ENCODE measurements at regions not wholly inside any gene's neighbourhood (a gene's known extent, or its start where the extent isn't known, plus 50 kb on each side); places are given as distances from the start of the nearest gene placed in this dataset.

GRCh38 chr6:15970517-15970916 lies 158.4 kb upstream of the MYLIP start:
- TF ChIP-seq, protein P1, sequence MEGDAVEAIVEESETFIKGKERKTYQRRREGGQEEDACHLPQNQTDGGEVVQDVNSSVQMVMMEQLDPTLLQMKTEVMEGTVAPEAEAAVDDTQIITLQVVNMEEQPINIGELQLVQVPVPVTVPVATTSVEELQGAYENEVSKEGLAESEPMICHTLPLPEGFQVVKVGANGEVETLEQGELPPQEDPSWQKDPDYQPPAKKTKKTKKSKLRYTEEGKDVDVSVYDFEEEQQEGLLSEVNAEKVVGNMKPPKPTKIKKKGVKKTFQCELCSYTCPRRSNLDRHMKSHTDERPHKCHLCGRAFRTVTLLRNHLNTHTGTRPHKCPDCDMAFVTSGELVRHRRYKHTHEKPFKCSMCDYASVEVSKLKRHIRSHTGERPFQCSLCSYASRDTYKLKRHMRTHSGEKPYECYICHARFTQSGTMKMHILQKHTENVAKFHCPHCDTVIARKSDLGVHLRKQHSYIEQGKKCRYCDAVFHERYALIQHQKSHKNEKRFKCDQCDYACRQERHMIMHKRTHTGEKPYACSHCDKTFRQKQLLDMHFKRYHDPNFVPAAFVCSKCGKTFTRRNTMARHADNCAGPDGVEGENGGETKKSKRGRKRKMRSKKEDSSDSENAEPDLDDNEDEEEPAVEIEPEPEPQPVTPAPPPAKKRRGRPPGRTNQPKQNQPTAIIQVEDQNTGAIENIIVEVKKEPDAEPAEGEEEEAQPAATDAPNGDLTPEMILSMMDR (IDR thresholded peaks at IDR 0.05; ENCODE audit: insufficient read depth, low read length, missing control alignments), result no peak
- POLR2A ChIA-PET, result no interaction called here
- CTCF ChIA-PET, result no interaction called here
- no peak for DNase-seq (ENCODE audit: low read depth, low spot score)
- H3K4me3 ChIP-seq (ENCODE audit: low read depth, low read length), result no peak overlapping the region

DNA sequence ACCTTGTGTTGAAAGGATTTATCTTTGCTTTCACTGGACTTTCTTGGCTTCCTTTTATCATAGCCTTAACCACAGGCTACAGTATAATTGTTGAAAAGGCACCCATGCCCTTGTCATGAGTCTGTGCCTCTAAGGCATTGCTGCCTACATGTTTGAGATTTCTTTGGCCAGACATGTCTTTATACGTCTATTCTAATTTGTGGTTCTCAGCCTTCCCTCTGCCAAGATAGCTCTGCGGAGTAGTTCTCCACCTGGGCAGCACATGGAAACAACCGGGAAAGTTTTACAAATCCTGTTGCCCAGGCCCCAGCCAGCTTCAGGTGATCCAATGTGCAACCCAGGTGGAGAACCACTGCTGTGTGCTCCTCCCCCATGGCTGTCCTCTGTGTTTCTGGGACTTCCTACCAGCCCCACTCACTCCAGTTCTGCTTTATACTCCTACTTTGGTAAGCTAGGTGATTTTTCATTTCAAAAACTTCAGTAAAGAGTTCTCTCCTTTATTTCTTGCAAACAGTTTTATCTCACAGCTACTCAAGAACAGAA lies 159.6 kb upstream of the MYLIP start:
- POLR2A ChIA-PET, result no interaction called here
- peak; percentile 10 for DNase-seq (ENCODE audit: low read depth, low spot score)
- no peak overlapping the region for H3K4me3 ChIP-seq (ENCODE audit: low read depth, low read length)
- CTCF ChIA-PET, result interaction anchor here (1.1 kb wide), 1 partner anchor 214 kb away, joined by 3 read pairs; no protein-coding TSS in a partner anchor
- TF ChIP-seq, protein P1 (IDR thresholded peaks at IDR 0.05; ENCODE audit: insufficient read depth, low read length, missing control alignments), result no peak

GRCh38 chr6:15968519-15968918 lies 160.4 kb upstream of the MYLIP start:
- CTCF ChIA-PET, result interaction anchor here (1.1 kb wide), 1 partner anchor 214 kb away, joined by 3 read pairs; no protein-coding TSS in a partner anchor
- TF ChIP-seq, protein P1 (IDR thresholded peaks at IDR 0.05; ENCODE audit: insufficient read depth, low read length, missing control alignments), result no peak
- POLR2A ChIA-PET, result no interaction called here
- H3K4me3 ChIP-seq (ENCODE audit: low read depth, low read length), result no peak overlapping the region
- DNase-seq (ENCODE audit: low read depth, low spot score), result no peak

GRCh38 chr6:15966000-15966520 lies 162.8 kb upstream of the MYLIP start:
- CTCF ChIA-PET, result no interaction called here
- no peak overlapping the region for H3K4me3 ChIP-seq (ENCODE audit: low read depth, low read length)
- POLR2A ChIA-PET, result no interaction called here
- TF ChIP-seq, protein P1 (IDR thresholded peaks at IDR 0.05; ENCODE audit: insufficient read depth, low read length, missing control alignments), result no peak
- DNase-seq (ENCODE audit: low read depth, low spot score), result no peak

DNA sequence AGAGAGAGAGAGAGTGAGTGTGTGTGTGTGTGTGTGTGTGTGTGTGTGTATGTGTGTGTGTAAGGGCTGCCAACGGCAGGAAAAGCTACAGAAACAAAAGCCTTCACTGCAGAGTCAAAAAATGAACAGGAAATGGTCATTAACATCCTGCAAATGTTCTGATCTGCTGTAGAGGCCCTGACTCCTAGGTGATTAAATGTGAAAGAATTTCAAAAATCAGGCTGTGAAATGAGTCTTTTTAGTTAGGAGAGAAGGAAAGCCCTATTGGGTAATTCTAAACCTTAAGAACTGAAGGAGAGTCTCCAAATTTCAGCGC lies 166.5 kb upstream of the MYLIP start:
- TF ChIP-seq, protein P1 (IDR thresholded peaks at IDR 0.05; ENCODE audit: insufficient read depth, low read length, missing control alignments), result no peak
- no peak overlapping the region for H3K4me3 ChIP-seq (ENCODE audit: low read depth, low read length)
- DNase-seq (ENCODE audit: low read depth, low spot score), result peak; percentile 85
- ChIA-PET POLR2A (no interaction called here), CTCF (no interaction called here)

DNA sequence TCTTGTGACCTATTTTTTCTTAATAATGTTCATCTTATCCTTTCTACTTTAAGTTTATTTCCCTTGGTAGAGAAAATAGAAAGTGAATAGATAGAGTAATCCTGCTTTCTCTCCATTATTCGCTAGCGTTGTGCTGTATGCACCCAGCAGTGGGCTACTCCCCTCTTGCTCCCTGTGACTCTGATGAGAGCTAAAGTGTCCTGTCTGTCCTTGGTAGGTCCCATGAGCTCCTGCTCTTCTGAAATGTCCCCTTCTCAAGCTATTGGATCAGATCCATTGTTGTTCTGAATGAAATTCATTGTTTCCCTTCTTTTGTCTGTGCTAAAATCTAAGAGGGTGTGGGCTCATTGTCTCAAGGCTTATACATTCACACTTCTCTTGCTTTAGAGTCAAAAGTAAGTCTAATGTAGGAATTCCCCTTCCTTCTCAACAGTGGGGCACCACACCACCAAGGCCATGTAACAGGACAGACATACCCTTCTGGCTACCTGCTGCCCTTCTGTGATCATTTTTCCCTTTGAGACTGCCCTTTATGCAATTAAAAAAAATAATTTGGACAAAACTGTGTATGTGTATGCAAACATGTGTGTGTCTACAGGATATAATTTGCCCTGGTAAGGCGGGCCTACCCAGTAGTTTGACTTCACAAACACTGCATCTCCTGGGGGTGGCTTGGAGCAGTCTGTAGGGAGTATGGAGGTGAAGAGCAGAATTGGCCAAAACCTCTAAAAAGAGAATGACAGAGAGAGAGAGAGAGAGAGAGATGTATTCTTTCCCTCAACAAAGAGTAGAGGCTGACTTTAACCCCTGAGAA lies 167.0 kb upstream of the MYLIP start:
- DNase-seq (ENCODE audit: low read depth, low spot score), result no peak
- TF ChIP-seq, protein P1 (IDR thresholded peaks at IDR 0.05; ENCODE audit: insufficient read depth, low read length, missing control alignments), result no peak
- H3K4me3 ChIP-seq (ENCODE audit: low read depth, low read length), result no peak overlapping the region
- CTCF ChIA-PET, result no interaction called here
- POLR2A ChIA-PET, result no interaction called here

All from AG04449 (cell line).